Cardiac muscle cell (in vitro differentiated cells and primary cell): ENCODE measurements at regions not wholly inside any gene's neighbourhood (a gene's known extent, or its start where the extent isn't known, plus 50 kb on each side); places are given as distances from the start of the nearest gene placed in this dataset.

Experiments
- DNase-seq, 2 donors: peaks; one replicate each; pipeline versions ENCODE4 v3.0.0 to v3.0.0-alpha.2; 2010 to 2017; ENCODE audit warnings: low read depth in 1 of 2, low spot score in 1 of 2
- H3K27ac ChIP-seq: fragments of 200-600 bp; sonication (generic); 2 replicates; pipeline ENCODE4 v1.5.1; 2016
- H3K27me3 ChIP-seq: fragments of 200-600 bp; sonication (generic); 2 replicates; pipeline ENCODE4 v1.6.0; 2016; ENCODE audit warnings: control low read depth
- H3K36me3 ChIP-seq: fragments of 200-600 bp; sonication (generic); 2 replicates; pipeline ENCODE4 v1.5.1; 2016; ENCODE audit warnings: control low read depth
- H3K4me1 ChIP-seq: fragments of 200-600 bp; sonication (generic); 2 replicates; pipeline ENCODE4 v1.8.1; 2017; ENCODE audit warnings: low read depth, mild to moderate bottlenecking, mixed run types
- H3K4me3 ChIP-seq: fragments of 200-600 bp; sonication (generic); 2 replicates; pipeline ENCODE4 v1.5.1; 2016; ENCODE audit warnings: mild to moderate bottlenecking
- H3K9me3 ChIP-seq: fragments of 200-600 bp; sonication (generic); 2 replicates; pipeline ENCODE4 v1.5.1; 2017; ENCODE audit warnings: low read depth, mild to moderate bottlenecking, control low read depth
- TF ChIP-seq, protein P1 (sequence below): IDR thresholded peaks from 2 replicates; pipeline ENCODE4 v1.5.1; 2012; ENCODE audit warnings: low read depth, mild to moderate bottlenecking, low read length

DNA sequence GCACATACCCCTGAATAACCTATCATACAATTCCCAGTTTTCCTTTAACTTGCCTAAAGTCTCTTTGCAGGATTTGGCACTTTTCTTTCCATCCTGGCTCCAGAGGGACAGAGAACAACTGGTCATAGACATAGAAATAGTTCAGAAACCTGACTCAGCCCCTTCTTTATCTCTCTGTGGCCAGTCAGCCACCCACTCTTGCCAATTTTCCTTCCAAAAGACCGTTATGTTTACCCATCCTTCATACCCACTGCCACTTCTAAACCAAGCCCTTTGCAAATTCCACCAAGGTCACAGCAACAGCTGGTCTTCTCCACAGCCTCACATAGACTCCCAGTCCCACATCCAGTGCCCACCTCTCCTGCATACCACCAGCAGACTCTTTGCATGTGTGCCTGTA, 127.2 kb upstream of the FGGY start:
- Histone ChIP-seq H3K27ac (no peak overlapping the region), H3K9me3 (no peaks in the 10 kb centered on the region), H3K27me3 (peaks cover 5% of the 10 kb centered on the region), H3K4me3 (no peak overlapping the region), H3K36me3 (no peaks in the 10 kb centered on the region), H3K4me1 (no peaks in the 10 kb centered on the region)
- DNase-seq, result peak in 1 of 2 donors; percentile 75
- TF ChIP-seq, protein P1, sequence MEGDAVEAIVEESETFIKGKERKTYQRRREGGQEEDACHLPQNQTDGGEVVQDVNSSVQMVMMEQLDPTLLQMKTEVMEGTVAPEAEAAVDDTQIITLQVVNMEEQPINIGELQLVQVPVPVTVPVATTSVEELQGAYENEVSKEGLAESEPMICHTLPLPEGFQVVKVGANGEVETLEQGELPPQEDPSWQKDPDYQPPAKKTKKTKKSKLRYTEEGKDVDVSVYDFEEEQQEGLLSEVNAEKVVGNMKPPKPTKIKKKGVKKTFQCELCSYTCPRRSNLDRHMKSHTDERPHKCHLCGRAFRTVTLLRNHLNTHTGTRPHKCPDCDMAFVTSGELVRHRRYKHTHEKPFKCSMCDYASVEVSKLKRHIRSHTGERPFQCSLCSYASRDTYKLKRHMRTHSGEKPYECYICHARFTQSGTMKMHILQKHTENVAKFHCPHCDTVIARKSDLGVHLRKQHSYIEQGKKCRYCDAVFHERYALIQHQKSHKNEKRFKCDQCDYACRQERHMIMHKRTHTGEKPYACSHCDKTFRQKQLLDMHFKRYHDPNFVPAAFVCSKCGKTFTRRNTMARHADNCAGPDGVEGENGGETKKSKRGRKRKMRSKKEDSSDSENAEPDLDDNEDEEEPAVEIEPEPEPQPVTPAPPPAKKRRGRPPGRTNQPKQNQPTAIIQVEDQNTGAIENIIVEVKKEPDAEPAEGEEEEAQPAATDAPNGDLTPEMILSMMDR, result no peak

DNA sequence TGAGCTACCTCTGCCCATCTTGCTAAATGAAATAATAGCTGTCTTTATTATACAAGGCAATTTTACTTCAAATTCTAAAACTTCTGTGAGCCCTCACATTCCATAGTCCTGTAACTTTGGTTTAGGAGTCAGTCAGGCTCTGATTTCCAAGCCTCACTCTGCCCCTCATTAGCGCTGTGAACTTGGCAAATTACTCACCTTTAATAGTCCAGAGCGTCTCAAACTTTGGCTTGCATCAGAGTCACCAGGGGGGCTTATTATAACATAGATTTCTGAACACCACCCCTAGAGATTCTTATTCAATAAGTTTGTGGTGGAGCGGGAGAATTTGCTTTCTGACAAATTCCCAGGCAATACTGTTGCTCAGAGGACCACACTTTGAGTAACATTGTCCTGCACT, 126.2 kb upstream of the FGGY start:
- H3K4me1 ChIP-seq, result no peaks in the 10 kb centered on the region
- no peak overlapping the region for H3K4me3 ChIP-seq
- no peak for DNase-seq
- no peaks in the 10 kb centered on the region for H3K9me3 ChIP-seq
- H3K36me3 ChIP-seq, result no peaks in the 10 kb centered on the region
- TF ChIP-seq, protein P1, result no peak
- H3K27ac ChIP-seq, result no peak overlapping the region
- H3K27me3 ChIP-seq, result no peaks in the 10 kb centered on the region

DNA sequence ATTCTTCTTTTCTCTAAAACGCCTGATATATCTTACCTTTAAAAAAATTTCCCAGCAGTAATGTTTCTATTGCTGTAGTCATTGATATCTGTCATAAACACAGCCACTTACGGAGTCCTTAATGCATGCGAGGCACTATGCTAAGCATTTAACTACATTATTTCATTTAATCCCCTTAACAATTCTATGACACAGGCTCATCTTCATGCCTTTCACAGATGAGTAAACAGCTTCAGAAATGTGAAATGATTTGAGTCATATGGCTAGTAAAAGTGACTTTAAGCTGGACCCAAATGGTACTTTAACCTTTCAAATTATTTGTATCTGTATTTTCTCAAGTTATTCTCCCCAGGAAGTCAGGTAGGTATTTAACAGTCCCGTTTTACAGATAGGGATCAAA, 125.1 kb upstream of the FGGY start:
- H3K9me3 ChIP-seq, result no peaks in the 10 kb centered on the region
- H3K36me3 ChIP-seq, result no peaks in the 10 kb centered on the region
- no peak overlapping the region for H3K27ac ChIP-seq
- DNase-seq, result no peak
- TF ChIP-seq, protein P1, result no peak
- no peaks in the 10 kb centered on the region for H3K27me3 ChIP-seq
- no peak overlapping the region for H3K4me3 ChIP-seq
- H3K4me1 ChIP-seq, result no peaks in the 10 kb centered on the region

DNA sequence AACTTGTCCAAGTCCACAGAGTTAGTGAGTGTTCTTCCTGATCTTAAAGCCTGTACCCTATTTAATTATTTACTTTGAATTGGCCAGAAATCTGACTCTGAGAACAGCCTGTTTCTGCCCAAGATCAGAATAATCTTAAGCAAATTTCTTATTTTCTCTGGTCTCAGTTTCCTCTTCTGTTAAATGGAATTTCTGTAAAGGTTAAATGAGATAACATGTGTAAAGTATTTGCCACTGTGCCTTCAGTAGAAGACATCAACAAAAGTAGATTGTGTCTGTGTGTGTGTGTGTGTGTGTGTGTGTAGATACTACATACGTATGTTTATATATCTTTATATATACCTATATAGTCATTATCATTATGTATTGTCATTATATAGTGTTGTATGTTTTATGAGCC, 124.2 kb upstream of the FGGY start:
- no peak overlapping the region for H3K4me3 ChIP-seq
- no peak overlapping the region for H3K27ac ChIP-seq
- no peaks in the 10 kb centered on the region for H3K9me3 ChIP-seq
- no peaks in the 10 kb centered on the region for H3K4me1 ChIP-seq
- no peak for DNase-seq
- no peaks in the 10 kb centered on the region for H3K27me3 ChIP-seq
- no peaks in the 10 kb centered on the region for H3K36me3 ChIP-seq
- TF ChIP-seq, protein P1, result no peak

DNA sequence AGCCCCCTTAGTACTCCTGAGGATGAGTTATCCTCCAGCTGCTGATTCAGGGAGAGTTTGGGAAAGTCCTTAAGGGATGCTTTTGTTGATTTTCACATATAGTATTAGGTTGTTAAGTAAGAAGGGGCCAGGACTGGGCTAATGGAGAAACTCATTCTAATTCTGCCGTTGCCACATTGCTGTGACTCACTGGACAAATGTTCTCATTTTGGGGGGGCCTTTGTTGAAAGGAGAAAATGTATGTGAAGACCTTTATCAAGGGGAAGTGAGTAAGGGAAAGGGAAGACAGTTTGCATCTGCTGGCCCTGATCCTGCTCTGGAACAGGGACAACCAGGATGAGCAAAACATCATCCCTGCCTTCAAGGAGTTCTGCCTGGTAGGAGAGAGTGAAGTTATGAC, 123.2 kb upstream of the FGGY start:
- Histone ChIP-seq H3K9me3 (no peaks in the 10 kb centered on the region), H3K27ac (no peak overlapping the region), H3K4me1 (no peaks in the 10 kb centered on the region), H3K4me3 (no peak overlapping the region), H3K36me3 (no peaks in the 10 kb centered on the region), H3K27me3 (no peaks in the 10 kb centered on the region)
- TF ChIP-seq, protein P1, result no peak
- peak in 1 of 2 donors; percentile 82 for DNase-seq

DNA sequence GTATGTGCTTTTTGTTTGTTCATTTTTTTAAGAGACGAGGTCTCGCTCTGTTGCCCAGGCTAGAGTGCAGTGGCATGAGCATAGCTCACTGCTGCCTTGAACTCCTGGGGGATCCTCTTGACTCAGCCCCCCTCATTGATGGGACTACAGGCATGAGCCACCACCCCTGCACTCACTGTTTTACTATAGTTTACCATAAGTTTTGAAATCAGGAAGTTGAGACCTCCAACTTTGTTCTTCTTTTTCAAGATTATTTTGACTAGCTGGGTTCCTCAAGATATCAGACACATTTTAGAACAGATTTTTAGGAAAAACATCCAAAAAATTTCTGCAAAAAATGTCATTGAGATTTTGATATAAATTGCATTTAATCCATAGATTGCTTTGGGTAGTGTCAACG, 120.4 kb upstream of the FGGY start:
- H3K27me3 ChIP-seq, result no peaks in the 10 kb centered on the region
- no peaks in the 10 kb centered on the region for H3K9me3 ChIP-seq
- H3K36me3 ChIP-seq, result no peaks in the 10 kb centered on the region
- H3K4me1 ChIP-seq, result no peaks in the 10 kb centered on the region
- no peak overlapping the region for H3K4me3 ChIP-seq
- DNase-seq, result no peak
- H3K27ac ChIP-seq, result no peak overlapping the region
- TF ChIP-seq, protein P1, result no peak
